HepG2 (cell line): ENCODE measurements at regions not wholly inside any gene's neighbourhood (a gene's known extent, or its start where the extent isn't known, plus 50 kb on each side); places are given as distances from the start of the nearest gene placed in this dataset.

Experiments used
- ATAC-seq: fragments of 200-7000 bp; cut with Tn5 transposase; 3 replicates; pipeline ENCODE4 v1.9.1; 2020; ENCODE audit warnings: mild to moderate bottlenecking, moderate library complexity
- BruUV-seq: library from RNA; stranded (reverse); fragments of 400-500 nt; replicated peaks from 2 replicates; lab custom pipeline; 2021; lab: Mats Ljungman, UMichigan
- CTCF ChIA-PET: fragments of 300-600 bp; formaldehyde crosslinking; extraction: SDS; loops from one replicate; lab custom pipeline; 2021; ENCODE audit warnings: low total read pairs, inconsistent platforms, low intra/inter-chr PET ratio; lab: Yijun Ruan, JAX
- POLR2A ChIA-PET: fragments of 350-600 bp; sonication (Branson Sonifier 250); formaldehyde crosslinking; loops from one replicate; lab custom pipeline; 2020; ENCODE audit warnings: antibody characterized with exemption, inconsistent platforms; lab: Yijun Ruan, JAX
- DNase-seq: peaks from one replicate; pipeline ENCODE4 v3.0.0-alpha.2; 2015; ENCODE audit warnings: low spot score
- FAIRE-seq: peaks from 3 replicates; lab custom pipeline; 2011; peaks lifted over from hg19 to GRCh38; lab: Jason Lieb, UNC
- H2AFZ ChIP-seq: one replicate; pipeline ENCODE4 v1.6.1; 2011; ENCODE audit warnings: low read length, inconsistent platforms
- H3K27ac ChIP-seq: fragments of 300-600 bp; 3 replicates; pipeline ENCODE4 v1.8.0; 2011; ENCODE audit warnings: mixed run types, mild to moderate bottlenecking, mixed read lengths, low read length, inconsistent platforms; ENCODE audit not compliant: insufficient read depth; ENCODE audit errors: extremely low read length
- H3K27me3 ChIP-seq, 2 experiments: fragments of 200-600 bp in 1 of 2; 2 replicates in 1 of 2; 3 replicates in 1 of 2; pipeline versions ENCODE4 v1.6.0 to v1.8.0; 2011; ENCODE audit warnings: low read length in 2 of 2, mild to moderate bottlenecking in 2 of 2, moderate library complexity in 2 of 2, inconsistent platforms in 1 of 2; ENCODE audit not compliant: insufficient read depth in 2 of 2, control insufficient read depth in 1 of 2
- H3K36me3 ChIP-seq, 2 experiments: fragments of 200-600 bp in 1 of 2; replicated peaks in 1 of 2; 2 replicates in 1 of 2; 3 replicates in 1 of 2; pipeline versions ENCODE4 v1.5.1 to v1.8.0; 2011; ENCODE audit warnings: low read length in 2 of 2, inconsistent platforms in 1 of 2; ENCODE audit not compliant: insufficient read depth in 2 of 2, control insufficient read depth in 1 of 2
- H3K4me1 ChIP-seq: 2 replicates; pipeline ENCODE4 v1.5.1; 2012; ENCODE audit warnings: low read length, inconsistent platforms; ENCODE audit not compliant: insufficient read depth
- H3K4me2 ChIP-seq: 2 replicates; pipeline ENCODE4 v1.6.0; 2011; ENCODE audit warnings: low read depth, low read length, inconsistent platforms
- H3K4me3 ChIP-seq, 3 experiments: fragments of 200-600 bp in 1 of 3; sonication (generic), shearing (Covaris generic) in 1 of 3; replicated peaks in 1 of 3; 2 replicates each; pipeline ENCODE4 v1.5.1; 2011 to 2016; ENCODE audit warnings: low read length in 3 of 3, inconsistent platforms in 2 of 3, low read depth in 2 of 3, mild to moderate bottlenecking in 2 of 3, control low read depth in 1 of 3, mixed read lengths in 1 of 3; ENCODE audit not compliant: insufficient read depth in 1 of 3
- H3K79me2 ChIP-seq: one replicate; pipeline ENCODE4 v1.6.1; 2011; ENCODE audit warnings: low read length, inconsistent platforms; ENCODE audit not compliant: insufficient read depth
- H3K9ac ChIP-seq: 2 replicates; pipeline ENCODE4 v1.6.0; 2011; ENCODE audit warnings: mild to moderate bottlenecking, low read depth, low read length, inconsistent platforms; ENCODE audit not compliant: insufficient read depth
- H3K9me3 ChIP-seq: 2 replicates; pipeline ENCODE4 v1.5.1; 2012; ENCODE audit warnings: mild to moderate bottlenecking, low read length
- H4K20me1 ChIP-seq: 2 replicates; pipeline ENCODE4 v1.6.0; 2011; ENCODE audit warnings: inconsistent platforms, mild to moderate bottlenecking, low read length, moderate library complexity; ENCODE audit not compliant: insufficient read depth
- AHR ChIP-seq: IDR thresholded peaks from 2 replicates; pipeline ENCODE4 v1.6.1; 2018; ENCODE audit warnings: missing genetic modification reagents, missing compliant biosample characterization
- CC2D1A ChIP-seq: sonication (generic); formaldehyde crosslinking; IDR thresholded peaks from 2 replicates; pipeline ENCODE4 v1.8.1; 2023; ENCODE audit warnings: mild to moderate bottlenecking, missing genetic modification reagents
- HOXD1 ChIP-seq: sonication (generic); formaldehyde crosslinking; IDR thresholded peaks from 2 replicates; pipeline ENCODE4 v1.5.0; 2020; ENCODE audit warnings: missing genetic modification reagents
- ZNF143 ChIP-seq: sonication (generic); formaldehyde crosslinking; IDR thresholded peaks from 2 replicates; pipeline ENCODE4 v1.4.0; 2020; ENCODE audit warnings: missing genetic modification reagents
- ZNF678 ChIP-seq: sonication (generic); formaldehyde crosslinking; IDR thresholded peaks from 2 replicates; pipeline ENCODE4 v1.4.0; 2020; ENCODE audit warnings: mild to moderate bottlenecking, missing genetic modification reagents
- ZSCAN22 ChIP-seq: sonication (generic); formaldehyde crosslinking; IDR thresholded peaks from 2 replicates; pipeline ENCODE4 v1.4.0; 2020; ENCODE audit warnings: mild to moderate bottlenecking, missing genetic modification reagents
- WGBS: methylation state at CpG from one replicate; pipeline ENCODE4 v1.1.6; 2017; ENCODE audit warnings: low lambda C conversion rate; 5-methylcytosine and 5-hydroxymethylcytosine counted together
- in situ Hi-C: cut with HindIII; loops from 2 replicates; pipeline ENCODE4 v1.10.0; 2017; ENCODE audit warnings: low pct_unique_long_range_greater_than_20kb; ENCODE audit not compliant: extremely low pct_ligation_motif_present
- intact Hi-C: fragments of 100-400 bp; cut with micrococcal nuclease; formaldehyde crosslinking; loops from one replicate; pipeline ENCODE4 v1.10.0; 2022; ENCODE audit not compliant: unreplicated experiment
- TF ChIP-seq, protein P1 (sequence below): fragments of 450-650 bp; IDR thresholded peaks from 2 replicates; pipeline ENCODE4 v1.6.1; 2017; ENCODE audit warnings: mild to moderate bottlenecking
- TF ChIP-seq, protein P2 (sequence below): fragments of 450-650 bp; IDR thresholded peaks from 2 replicates; pipeline ENCODE4 v1.6.1; 2016
- TF ChIP-seq, protein P3 (sequence below): sonication (generic); formaldehyde crosslinking; IDR thresholded peaks from 2 replicates; pipeline ENCODE4 v1.4.0; 2020; ENCODE audit warnings: missing genetic modification reagents

DNA sequence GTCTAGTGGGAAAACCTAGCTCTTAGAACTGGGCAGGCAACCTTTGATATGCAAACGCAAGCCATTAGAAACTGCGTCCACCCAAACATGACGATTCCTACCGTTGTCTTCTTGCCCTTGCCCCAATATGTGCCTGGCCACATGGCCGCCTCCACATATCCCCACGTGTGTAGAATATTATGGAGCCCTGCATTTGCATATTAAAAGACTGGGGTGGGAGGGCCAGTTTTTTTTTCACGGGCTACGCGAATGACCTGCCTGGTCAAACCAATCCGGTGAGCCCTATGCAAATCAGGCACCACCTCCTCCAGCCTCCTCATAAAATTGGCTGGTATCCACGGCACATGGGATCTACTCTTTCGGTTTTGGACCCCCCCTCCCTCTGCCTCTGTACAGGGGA, 381.0 kb upstream of the RGMA start:
- H3K9me3 ChIP-seq = no peaks in the 10 kb centered on the region
- no peak overlapping the region for H3K27ac ChIP-seq
- 0 out of 5 replicates have a peak, but pooled peaks cover 0 to 2% of the 10 kb centered on the region in 2 experiments for H3K27me3 ChIP-seq
- in situ Hi-C loops = no loop called here
- 33% methylated on average over 11 of the region's 12 CpGs for WGBS
- no peaks in the 10 kb centered on the region for H3K79me2 ChIP-seq
- no peak for ATAC-seq
- H3K36me3 ChIP-seq = no peaks in the 10 kb centered on the region
- no peak overlapping the region for H3K4me2 ChIP-seq
- POLR2A ChIA-PET = no interaction called here
- CTCF ChIA-PET = no interaction called here
- no TSS peak for BruUV-seq
- no peak for FAIRE-seq
- H3K4me3 ChIP-seq = no peak overlapping the region
- intact Hi-C loops = no loop called here
- TF ChIP-seq, protein P1, sequence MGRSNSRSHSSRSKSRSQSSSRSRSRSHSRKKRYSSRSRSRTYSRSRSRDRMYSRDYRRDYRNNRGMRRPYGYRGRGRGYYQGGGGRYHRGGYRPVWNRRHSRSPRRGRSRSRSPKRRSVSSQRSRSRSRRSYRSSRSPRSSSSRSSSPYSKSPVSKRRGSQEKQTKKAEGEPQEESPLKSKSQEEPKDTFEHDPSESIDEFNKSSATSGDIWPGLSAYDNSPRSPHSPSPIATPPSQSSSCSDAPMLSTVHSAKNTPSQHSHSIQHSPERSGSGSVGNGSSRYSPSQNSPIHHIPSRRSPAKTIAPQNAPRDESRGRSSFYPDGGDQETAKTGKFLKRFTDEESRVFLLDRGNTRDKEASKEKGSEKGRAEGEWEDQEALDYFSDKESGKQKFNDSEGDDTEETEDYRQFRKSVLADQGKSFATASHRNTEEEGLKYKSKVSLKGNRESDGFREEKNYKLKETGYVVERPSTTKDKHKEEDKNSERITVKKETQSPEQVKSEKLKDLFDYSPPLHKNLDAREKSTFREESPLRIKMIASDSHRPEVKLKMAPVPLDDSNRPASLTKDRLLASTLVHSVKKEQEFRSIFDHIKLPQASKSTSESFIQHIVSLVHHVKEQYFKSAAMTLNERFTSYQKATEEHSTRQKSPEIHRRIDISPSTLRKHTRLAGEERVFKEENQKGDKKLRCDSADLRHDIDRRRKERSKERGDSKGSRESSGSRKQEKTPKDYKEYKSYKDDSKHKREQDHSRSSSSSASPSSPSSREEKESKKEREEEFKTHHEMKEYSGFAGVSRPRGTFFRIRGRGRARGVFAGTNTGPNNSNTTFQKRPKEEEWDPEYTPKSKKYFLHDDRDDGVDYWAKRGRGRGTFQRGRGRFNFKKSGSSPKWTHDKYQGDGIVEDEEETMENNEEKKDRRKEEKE = no peak
- TF ChIP-seq, all 625 proteins: peak for 0
- no peak overlapping the region for H2AFZ ChIP-seq
- no peak for DNase-seq
- H3K9ac ChIP-seq = no peak overlapping the region
- no peaks in the 10 kb centered on the region for H3K4me1 ChIP-seq
- no peaks in the 10 kb centered on the region for H4K20me1 ChIP-seq

DNA sequence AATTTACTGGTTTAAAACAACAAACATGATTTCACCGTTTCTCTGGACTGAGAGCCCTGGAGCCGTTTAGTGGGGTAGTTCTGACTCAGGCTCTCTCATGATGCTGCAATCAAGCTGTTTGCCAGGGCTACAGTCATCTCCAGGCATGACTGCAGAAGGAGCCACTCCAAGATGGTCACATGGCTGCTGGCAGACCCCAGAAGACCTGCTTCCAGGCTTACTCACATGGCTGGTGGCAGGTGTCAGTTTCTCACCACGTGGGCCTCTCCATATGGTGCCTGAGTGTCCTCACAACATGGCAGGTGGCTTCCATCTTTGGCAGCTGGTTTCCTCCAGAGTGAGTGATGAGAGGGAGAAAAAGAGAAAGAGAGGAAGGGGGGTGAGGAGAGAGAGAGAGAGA, 378.3 kb upstream of the RGMA start:
- intact Hi-C loops (no loop called here), in situ Hi-C loops (no loop called here)
- Histone ChIP-seq H3K9ac (no peak overlapping the region), H3K27me3 (0 out of 5 replicates have a peak, but pooled peaks cover 0 to 2% of the 10 kb centered on the region in 2 experiments), H2AFZ (no peak overlapping the region), H3K27ac (no peak overlapping the region), H3K4me3 (no peak overlapping the region), H4K20me1 (no peaks in the 10 kb centered on the region), H3K9me3 (no peaks in the 10 kb centered on the region), H3K36me3 (no peaks in the 10 kb centered on the region), H3K4me1 (no peaks in the 10 kb centered on the region), H3K79me2 (no peaks in the 10 kb centered on the region), H3K4me2 (no peak overlapping the region)
- FAIRE-seq = no peak
- no peak for TF ChIP-seq CC2D1A (CRISPR knock-in tag)
- TF ChIP-seq ZSCAN22 (CRISPR knock-in tag) = no peak
- TF ChIP-seq ZNF678 (CRISPR knock-in tag) = no peak
- TF ChIP-seq HOXD1 (CRISPR knock-in tag) = no peak
- TF ChIP-seq, protein P2, sequence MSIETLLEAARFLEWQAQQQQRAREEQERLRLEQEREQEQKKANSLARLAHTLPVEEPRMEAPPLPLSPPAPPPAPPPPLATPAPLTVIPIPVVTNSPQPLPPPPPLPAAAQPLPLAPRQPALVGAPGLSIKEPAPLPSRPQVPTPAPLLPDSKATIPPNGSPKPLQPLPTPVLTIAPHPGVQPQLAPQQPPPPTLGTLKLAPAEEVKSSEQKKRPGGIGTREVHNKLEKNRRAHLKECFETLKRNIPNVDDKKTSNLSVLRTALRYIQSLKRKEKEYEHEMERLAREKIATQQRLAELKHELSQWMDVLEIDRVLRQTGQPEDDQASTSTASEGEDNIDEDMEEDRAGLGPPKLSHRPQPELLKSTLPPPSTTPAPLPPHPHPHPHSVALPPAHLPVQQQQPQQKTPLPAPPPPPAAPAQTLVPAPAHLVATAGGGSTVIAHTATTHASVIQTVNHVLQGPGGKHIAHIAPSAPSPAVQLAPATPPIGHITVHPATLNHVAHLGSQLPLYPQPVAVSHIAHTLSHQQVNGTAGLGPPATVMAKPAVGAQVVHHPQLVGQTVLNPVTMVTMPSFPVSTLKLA = peak; percentile 79
- no peak for TF ChIP-seq ZNF143 (CRISPR knock-in tag)
- TF ChIP-seq AHR (CRISPR knock-in tag) = no peak
- TF ChIP-seq, protein P3, sequence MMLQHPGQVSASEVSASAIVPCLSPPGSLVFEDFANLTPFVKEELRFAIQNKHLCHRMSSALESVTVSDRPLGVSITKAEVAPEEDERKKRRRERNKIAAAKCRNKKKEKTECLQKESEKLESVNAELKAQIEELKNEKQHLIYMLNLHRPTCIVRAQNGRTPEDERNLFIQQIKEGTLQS (CRISPR knock-in tag) = no peak
- no peak for DNase-seq
- POLR2A ChIA-PET = no interaction called here
- no peak for ATAC-seq
- WGBS = 2% methylated on average over 3 of the region's 3 CpGs
- no TSS peak for BruUV-seq
- CTCF ChIA-PET = no interaction called here
